ENCODE measurements at regions not wholly inside any gene's neighbourhood (a gene's known extent, or its start where the extent isn't known, plus 50 kb on each side); places are given as distances from the start of the nearest gene placed in this dataset.

DNA sequence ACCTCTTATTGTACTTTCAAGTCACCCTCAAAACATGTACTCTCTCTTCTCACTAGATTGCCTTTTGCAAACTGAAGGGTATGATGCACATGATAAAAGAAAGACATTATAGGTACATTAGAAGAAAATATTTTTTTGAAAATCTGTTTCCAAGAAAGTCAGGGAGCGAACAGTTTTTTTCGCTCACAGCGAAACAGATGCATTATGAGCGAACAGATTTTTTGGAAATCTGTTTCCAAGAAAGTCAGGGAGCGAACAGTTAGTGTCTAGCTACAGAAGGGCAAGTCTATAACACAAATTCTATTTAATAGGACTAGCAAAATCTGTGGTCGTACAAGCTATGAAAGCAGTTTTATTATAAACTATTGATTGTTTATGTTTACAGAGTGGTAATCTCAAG, 296.2 kb upstream of the ANO3 start:
- no peaks in the 10 kb centered on the region for H3K4me1 ChIP-seq (ENCODE audit: control insufficient read depth, insufficient read depth, low read length)
- H3K27me3 ChIP-seq (replicated peaks; ENCODE audit: control insufficient read depth, insufficient read depth, low read length): no peaks in the 10 kb centered on the region
- H3K9me3 ChIP-seq (ENCODE audit: control insufficient read depth, low read length): no peaks in the 10 kb centered on the region
- H3K9ac ChIP-seq (ENCODE audit: low read length): no peak overlapping the region
- DNase-seq (ENCODE audit: low read depth): no peak
- H3K36me3 ChIP-seq (ENCODE audit: control insufficient read depth, insufficient read depth, low read length, severe bottlenecking): no peaks in the 10 kb centered on the region
- no peak overlapping the region for H3K4me3 ChIP-seq (ENCODE audit: low read length)

DNA sequence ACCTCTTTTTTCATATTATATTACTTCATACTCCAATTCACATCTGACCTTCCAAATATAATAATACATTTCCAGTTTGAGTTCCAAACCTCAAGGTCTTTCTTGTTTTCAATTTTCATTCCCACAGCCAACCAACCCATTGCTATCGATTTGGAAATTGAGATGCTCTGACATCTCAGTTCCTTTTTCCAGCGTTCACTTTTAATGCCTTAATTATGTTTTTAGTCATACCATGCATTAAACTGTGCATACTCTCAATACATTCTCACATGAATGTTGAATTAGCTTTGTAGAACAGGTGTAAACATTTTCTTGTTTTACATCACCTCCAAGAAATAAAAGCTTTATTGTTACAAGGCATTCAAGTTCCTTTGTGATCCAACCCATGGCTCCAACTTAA, 294.2 kb upstream of the ANO3 start:
- no peaks in the 10 kb centered on the region for H3K9me3 ChIP-seq (ENCODE audit: control insufficient read depth, low read length)
- no peak overlapping the region for H3K9ac ChIP-seq (ENCODE audit: low read length)
- H3K4me1 ChIP-seq (ENCODE audit: control insufficient read depth, insufficient read depth, low read length): no peaks in the 10 kb centered on the region
- no peaks in the 10 kb centered on the region for H3K27me3 ChIP-seq (replicated peaks; ENCODE audit: control insufficient read depth, insufficient read depth, low read length)
- H3K36me3 ChIP-seq (ENCODE audit: control insufficient read depth, insufficient read depth, low read length, severe bottlenecking): no peaks in the 10 kb centered on the region
- no peak for DNase-seq (ENCODE audit: low read depth)
- no peak overlapping the region for H3K4me3 ChIP-seq (ENCODE audit: low read length)

DNA sequence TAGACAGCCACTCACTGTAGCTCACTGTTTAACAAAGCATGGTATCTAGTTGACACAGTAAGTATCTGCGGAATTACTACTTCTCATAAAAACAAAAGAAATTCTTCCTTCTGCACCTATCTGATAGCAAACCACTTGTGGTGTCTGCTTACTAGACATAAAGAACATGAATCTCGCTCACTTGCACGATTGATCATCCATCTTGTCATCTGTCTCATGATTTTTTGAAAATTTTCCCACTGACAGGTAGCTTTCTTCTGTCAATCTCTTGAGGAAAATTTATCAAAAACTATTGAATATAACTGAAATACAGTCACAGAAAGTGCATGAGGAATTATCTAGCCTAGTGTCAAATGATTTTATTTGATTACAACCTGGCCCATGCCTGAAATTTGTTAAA, 291.6 kb upstream of the ANO3 start:
- Histone ChIP-seq H3K9me3 (ENCODE audit: control insufficient read depth, low read length) (no peaks in the 10 kb centered on the region), H3K9ac (ENCODE audit: low read length) (no peak overlapping the region), H3K36me3 (ENCODE audit: control insufficient read depth, insufficient read depth, low read length, severe bottlenecking) (no peaks in the 10 kb centered on the region), H3K4me3 (ENCODE audit: low read length) (no peak overlapping the region), H3K27me3 (replicated peaks; ENCODE audit: control insufficient read depth, insufficient read depth, low read length) (no peaks in the 10 kb centered on the region), H3K4me1 (ENCODE audit: control insufficient read depth, insufficient read depth, low read length) (no peaks in the 10 kb centered on the region)
- no peak for DNase-seq (ENCODE audit: low read depth)

DNA sequence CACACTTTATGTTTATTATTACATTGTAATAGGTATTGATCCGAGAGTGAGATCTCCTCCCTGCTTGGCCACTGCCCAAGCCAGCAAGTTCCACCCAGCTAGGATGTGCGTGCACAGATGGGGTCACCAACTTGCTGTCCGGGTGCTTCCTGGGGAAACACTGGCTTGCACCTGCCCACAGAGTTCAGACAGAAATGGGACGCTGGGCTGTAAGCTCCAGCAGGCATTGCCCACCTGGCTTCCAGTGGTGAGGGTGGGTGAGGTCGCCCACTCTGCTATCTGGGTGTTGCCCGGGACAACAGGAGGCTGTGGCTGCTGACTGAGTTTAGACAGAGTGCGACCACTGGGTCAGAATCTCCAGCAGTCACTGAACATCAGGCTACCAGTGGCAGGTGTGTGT, 289.8 kb upstream of the ANO3 start:
- H3K4me3 ChIP-seq (ENCODE audit: low read length): no peak overlapping the region
- H3K9ac ChIP-seq (ENCODE audit: low read length): no peak overlapping the region
- no peaks in the 10 kb centered on the region for H3K36me3 ChIP-seq (ENCODE audit: control insufficient read depth, insufficient read depth, low read length, severe bottlenecking)
- no peaks in the 10 kb centered on the region for H3K9me3 ChIP-seq (ENCODE audit: control insufficient read depth, low read length)
- no peaks in the 10 kb centered on the region for H3K4me1 ChIP-seq (ENCODE audit: control insufficient read depth, insufficient read depth, low read length)
- no peak for DNase-seq (ENCODE audit: low read depth)
- H3K27me3 ChIP-seq (replicated peaks; ENCODE audit: control insufficient read depth, insufficient read depth, low read length): no peaks in the 10 kb centered on the region

DNA sequence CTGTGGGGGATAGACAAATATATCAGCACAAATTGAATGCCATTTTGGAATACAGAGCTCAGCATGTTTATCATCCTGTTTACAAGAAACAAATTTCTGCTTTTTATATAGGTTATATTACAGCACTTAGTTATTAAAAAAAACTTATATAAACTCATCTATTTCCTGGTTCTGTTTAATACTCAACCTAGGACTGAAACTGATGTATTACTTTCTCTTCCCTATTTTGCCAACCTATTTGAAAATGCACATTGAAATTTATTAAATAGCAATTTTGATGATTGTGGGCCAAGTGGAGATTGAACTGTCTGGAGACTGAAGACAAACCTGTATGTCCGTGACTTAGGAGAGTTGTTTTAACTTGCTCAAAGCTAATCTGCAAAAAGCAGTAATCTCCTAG, 288.3 kb upstream of the ANO3 start:
- DNase-seq (ENCODE audit: low read depth): no peak
- H3K4me3 ChIP-seq (ENCODE audit: low read length): no peak overlapping the region
- H3K4me1 ChIP-seq (ENCODE audit: control insufficient read depth, insufficient read depth, low read length): no peaks in the 10 kb centered on the region
- H3K36me3 ChIP-seq (ENCODE audit: control insufficient read depth, insufficient read depth, low read length, severe bottlenecking): no peaks in the 10 kb centered on the region
- no peak overlapping the region for H3K9ac ChIP-seq (ENCODE audit: low read length)
- H3K27me3 ChIP-seq (replicated peaks; ENCODE audit: control insufficient read depth, insufficient read depth, low read length): no peaks in the 10 kb centered on the region
- H3K9me3 ChIP-seq (ENCODE audit: control insufficient read depth, low read length): no peaks in the 10 kb centered on the region

DNA sequence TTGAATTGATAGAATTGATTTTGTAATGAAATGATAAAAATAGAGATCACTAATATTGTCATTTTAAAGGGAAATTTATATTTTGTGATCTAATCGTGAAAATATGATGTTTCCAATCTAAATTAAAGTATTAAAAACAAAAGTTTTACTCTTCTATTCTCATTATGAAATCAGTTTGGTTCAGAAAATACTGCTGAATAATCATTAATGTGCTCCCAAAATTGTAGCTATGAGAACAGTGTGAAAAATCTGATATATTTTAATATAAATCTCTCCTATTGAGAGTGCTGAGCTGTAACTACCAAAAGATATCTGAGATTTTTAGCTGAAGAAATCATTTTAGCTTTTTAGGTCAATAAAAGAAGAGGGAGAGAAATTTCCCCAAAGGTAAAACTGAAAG, 287.5 kb upstream of the ANO3 start:
- no peak for DNase-seq (ENCODE audit: low read depth)
- Histone ChIP-seq H3K9me3 (ENCODE audit: control insufficient read depth, low read length) (no peaks in the 10 kb centered on the region), H3K4me3 (ENCODE audit: low read length) (no peak overlapping the region), H3K36me3 (ENCODE audit: control insufficient read depth, insufficient read depth, low read length, severe bottlenecking) (no peaks in the 10 kb centered on the region), H3K4me1 (ENCODE audit: control insufficient read depth, insufficient read depth, low read length) (no peaks in the 10 kb centered on the region), H3K9ac (ENCODE audit: low read length) (no peak overlapping the region), H3K27me3 (replicated peaks; ENCODE audit: control insufficient read depth, insufficient read depth, low read length) (no peaks in the 10 kb centered on the region)

DNA sequence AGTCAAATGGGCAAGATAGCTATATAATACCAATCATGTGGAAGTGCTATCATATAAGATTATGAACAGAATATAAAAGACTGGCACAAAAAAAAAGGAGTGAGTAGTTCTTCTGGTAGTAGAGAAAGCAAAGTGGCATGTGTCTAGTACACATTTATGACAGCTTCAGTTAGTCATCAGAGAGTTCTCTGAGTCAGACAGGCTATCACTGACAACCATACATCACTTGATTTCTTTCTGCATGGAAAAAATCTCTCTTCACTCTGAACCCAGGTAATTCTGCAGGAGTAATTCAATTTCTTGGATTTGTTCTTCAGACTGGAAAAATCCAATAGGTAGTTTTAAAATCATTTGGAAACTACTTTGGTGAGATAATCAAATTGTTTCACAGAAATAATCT, 286.8 kb upstream of the ANO3 start:
- H3K9me3 ChIP-seq (ENCODE audit: control insufficient read depth, low read length): no peaks in the 10 kb centered on the region
- H3K9ac ChIP-seq (ENCODE audit: low read length): no peak overlapping the region
- H3K36me3 ChIP-seq (ENCODE audit: control insufficient read depth, insufficient read depth, low read length, severe bottlenecking): no peaks in the 10 kb centered on the region
- no peak for DNase-seq (ENCODE audit: low read depth)
- no peaks in the 10 kb centered on the region for H3K27me3 ChIP-seq (replicated peaks; ENCODE audit: control insufficient read depth, insufficient read depth, low read length)
- H3K4me3 ChIP-seq (ENCODE audit: low read length): no peak overlapping the region
- H3K4me1 ChIP-seq (ENCODE audit: control insufficient read depth, insufficient read depth, low read length): no peaks in the 10 kb centered on the region

DNA sequence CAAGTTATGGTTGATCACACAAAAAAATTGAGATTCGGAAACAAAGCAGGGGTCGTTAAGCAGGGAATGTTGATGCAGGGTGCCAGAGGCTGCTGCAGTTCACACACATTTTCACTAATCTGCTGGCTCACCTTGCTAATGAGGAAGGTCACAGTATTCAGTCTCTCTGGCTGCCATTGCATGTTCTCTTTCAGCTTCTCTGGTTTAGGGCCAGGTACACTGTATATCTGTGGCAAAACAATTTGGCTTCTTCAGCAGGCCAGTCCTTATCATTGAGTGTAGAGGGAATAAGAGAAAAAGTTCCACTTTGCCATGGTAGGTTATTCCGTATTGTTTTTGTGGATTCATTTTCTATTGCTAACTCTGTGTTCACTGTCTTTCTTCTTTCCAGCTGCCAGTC, 283.7 kb upstream of the ANO3 start:
- Histone ChIP-seq H3K36me3 (ENCODE audit: control insufficient read depth, insufficient read depth, low read length, severe bottlenecking) (no peaks in the 10 kb centered on the region), H3K9ac (ENCODE audit: low read length) (no peak overlapping the region), H3K27me3 (replicated peaks; ENCODE audit: control insufficient read depth, insufficient read depth, low read length) (no peaks in the 10 kb centered on the region), H3K4me3 (ENCODE audit: low read length) (no peak overlapping the region), H3K4me1 (ENCODE audit: control insufficient read depth, insufficient read depth, low read length) (no peaks in the 10 kb centered on the region), H3K9me3 (ENCODE audit: control insufficient read depth, low read length) (no peaks in the 10 kb centered on the region)
- no peak for DNase-seq (ENCODE audit: low read depth)

DNA sequence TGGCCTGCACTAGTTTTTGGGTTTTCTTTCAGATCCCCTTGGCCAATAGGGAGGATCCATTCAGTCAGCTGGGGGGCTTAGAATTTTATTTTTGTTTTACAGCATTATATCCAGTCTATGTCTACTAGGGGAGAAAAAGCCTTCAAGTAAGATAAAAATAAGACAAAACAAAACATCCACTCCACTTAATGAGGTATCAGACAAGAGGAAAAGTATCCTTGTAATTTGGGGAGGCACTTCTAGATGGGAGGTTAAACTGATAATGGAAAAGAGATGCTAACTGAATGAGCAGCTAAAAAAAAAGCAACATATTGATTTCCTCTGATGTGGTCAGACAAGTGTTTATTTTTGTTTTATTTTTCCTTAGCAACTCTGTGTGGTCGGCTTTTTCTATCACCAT, 278.0 kb upstream of the ANO3 start:
- no peaks in the 10 kb centered on the region for H3K27me3 ChIP-seq (replicated peaks; ENCODE audit: control insufficient read depth, insufficient read depth, low read length)
- H3K9ac ChIP-seq (ENCODE audit: low read length): no peak overlapping the region
- H3K4me1 ChIP-seq (ENCODE audit: control insufficient read depth, insufficient read depth, low read length): no peaks in the 10 kb centered on the region
- no peak overlapping the region for H3K4me3 ChIP-seq (ENCODE audit: low read length)
- no peaks in the 10 kb centered on the region for H3K9me3 ChIP-seq (ENCODE audit: control insufficient read depth, low read length)
- H3K36me3 ChIP-seq (ENCODE audit: control insufficient read depth, insufficient read depth, low read length, severe bottlenecking): no peaks in the 10 kb centered on the region
- no peak for DNase-seq (ENCODE audit: low read depth)

DNA sequence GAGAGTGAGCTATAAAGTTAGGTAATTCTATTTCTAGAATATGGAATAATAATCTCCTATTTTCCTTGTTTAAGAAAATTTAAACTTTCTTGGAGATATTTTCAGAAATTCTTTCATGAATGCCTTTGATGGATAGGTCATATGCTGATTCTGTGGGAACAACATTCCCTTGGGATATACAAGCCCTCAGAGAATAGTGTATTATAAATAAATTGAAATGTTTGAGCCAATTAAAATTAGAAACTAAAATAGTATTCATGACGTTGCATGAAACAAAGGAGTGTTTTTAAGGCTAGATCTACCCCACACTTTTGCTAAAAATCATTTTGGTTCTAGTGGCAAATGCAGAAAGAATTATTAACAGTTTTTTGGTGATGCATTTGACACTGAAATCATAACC, 269.3 kb upstream of the ANO3 start:
- Histone ChIP-seq H3K4me1 (ENCODE audit: control insufficient read depth, insufficient read depth, low read length) (no peaks in the 10 kb centered on the region), H3K27me3 (replicated peaks; ENCODE audit: control insufficient read depth, insufficient read depth, low read length) (no peaks in the 10 kb centered on the region), H3K9me3 (ENCODE audit: control insufficient read depth, low read length) (no peaks in the 10 kb centered on the region), H3K4me3 (ENCODE audit: low read length) (no peak overlapping the region), H3K36me3 (ENCODE audit: control insufficient read depth, insufficient read depth, low read length, severe bottlenecking) (no peaks in the 10 kb centered on the region), H3K9ac (ENCODE audit: low read length) (no peak overlapping the region)
- peak; percentile 3 for DNase-seq (ENCODE audit: low read depth)

DNA sequence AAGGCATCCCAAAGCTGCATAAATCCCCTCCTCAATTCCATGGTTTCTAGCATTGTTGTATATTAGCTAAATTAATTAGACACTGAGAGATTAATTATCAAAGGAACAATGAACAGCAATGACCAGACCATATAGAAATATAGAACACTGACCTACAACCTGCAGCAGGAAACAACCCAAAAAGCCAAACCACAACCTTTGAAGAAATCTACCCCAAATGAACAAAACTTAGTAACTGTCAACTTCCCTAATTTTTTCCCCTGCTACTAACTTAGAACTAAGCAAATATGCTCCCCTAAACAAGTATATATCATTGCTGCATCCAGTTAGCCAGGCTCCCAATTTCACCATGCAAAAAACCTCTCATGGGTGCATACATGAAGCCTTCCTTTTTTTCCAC, 268.0 kb upstream of the ANO3 start:
- H3K9me3 ChIP-seq (ENCODE audit: control insufficient read depth, low read length): no peaks in the 10 kb centered on the region
- DNase-seq (ENCODE audit: low read depth): no peak
- H3K36me3 ChIP-seq (ENCODE audit: control insufficient read depth, insufficient read depth, low read length, severe bottlenecking): no peaks in the 10 kb centered on the region
- no peaks in the 10 kb centered on the region for H3K4me1 ChIP-seq (ENCODE audit: control insufficient read depth, insufficient read depth, low read length)
- H3K9ac ChIP-seq (ENCODE audit: low read length): no peak overlapping the region
- no peaks in the 10 kb centered on the region for H3K27me3 ChIP-seq (replicated peaks; ENCODE audit: control insufficient read depth, insufficient read depth, low read length)
- H3K4me3 ChIP-seq (ENCODE audit: low read length): no peak overlapping the region

DNA sequence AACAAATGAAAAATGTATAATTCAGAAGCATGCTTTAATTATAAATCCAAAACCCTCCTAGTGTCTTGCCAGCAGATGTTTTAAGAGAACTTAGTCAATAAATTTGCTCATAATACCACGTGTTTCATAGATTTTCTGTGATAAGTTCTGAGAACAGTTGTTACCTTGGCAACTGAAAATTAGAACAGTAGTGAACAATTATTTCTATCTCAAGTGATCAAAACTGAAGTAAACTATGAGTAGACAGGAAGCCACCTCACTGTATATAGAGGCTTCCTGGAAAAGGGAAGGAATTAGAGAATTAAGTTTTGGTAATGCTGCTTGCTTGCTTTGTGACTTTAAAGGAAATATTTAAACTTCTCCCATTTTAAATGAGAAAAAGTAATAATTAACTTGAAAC, 266.0 kb upstream of the ANO3 start:
- DNase-seq (ENCODE audit: low read depth): no peak

More for the DNA sequence above, 266.0 kb upstream of the ANO3 start:
- Histone ChIP-seq H3K27me3 (replicated peaks; ENCODE audit: control insufficient read depth, insufficient read depth, low read length) (peaks cover 4% of the 10 kb centered on the region), H3K36me3 (ENCODE audit: control insufficient read depth, insufficient read depth, low read length, severe bottlenecking) (no peaks in the 10 kb centered on the region), H3K9me3 (ENCODE audit: control insufficient read depth, low read length) (no peaks in the 10 kb centered on the region), H3K4me3 (ENCODE audit: low read length) (no peak overlapping the region), H3K9ac (ENCODE audit: low read length) (no peak overlapping the region), H3K4me1 (ENCODE audit: control insufficient read depth, insufficient read depth, low read length) (no peaks in the 10 kb centered on the region)

All from adipocyte (in vitro differentiated cells).